ENCODE measurements at regions not wholly inside any gene's neighbourhood (a gene's known extent, or its start where the extent isn't known, plus 50 kb on each side); places are given as distances from the start of the nearest gene placed in this dataset.

DNA sequence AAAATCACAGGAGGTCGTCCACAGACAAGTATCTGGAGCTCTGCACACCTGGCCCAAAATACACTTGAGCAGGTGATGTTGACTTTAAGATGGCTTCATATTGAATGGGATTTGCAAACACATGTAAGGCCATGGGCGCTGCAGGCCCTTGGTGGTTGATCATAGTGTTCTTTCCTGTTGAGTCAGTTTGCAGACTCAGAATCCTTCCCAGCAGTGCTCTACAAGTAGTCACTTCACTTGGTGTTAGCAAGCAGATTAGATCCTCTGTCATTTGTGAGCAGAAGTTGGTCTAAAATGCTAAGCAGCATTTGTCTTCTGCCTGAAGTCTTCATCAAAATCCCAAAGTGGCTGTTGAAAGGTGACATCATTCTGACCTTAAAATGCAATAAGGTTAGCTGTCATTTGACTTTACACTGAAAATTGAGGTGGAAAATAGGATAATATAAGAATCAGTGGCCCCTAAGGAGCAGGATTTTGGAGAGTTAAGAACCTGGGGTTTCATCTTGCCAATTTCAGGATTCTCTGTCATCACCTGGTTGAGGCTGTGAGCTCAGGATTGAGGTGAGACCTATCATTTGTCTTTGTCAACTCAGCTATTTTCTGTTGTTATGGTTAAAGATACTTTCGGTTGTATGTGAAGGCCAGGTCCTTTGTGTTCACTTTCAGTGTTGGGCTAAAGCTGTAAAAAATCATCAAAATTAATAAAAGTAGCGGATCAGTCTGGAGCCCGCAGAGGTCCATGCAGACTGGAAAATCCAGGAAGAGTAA, 114.5 kb downstream of the LRRC70 start:
- TF ChIP-seq CTCF (IDR thresholded peaks at IDR 0.05) = no peak
- TF ChIP-seq ZFX (IDR thresholded peaks at IDR 0.05; ENCODE audit: borderline replicate concordance) = no peak

Measured in 22Rv1 (cell line).